IMR-90 (cell line): ENCODE measurements at regions not wholly inside any gene's neighbourhood (a gene's known extent, or its start where the extent isn't known, plus 50 kb on each side); places are given as distances from the start of the nearest gene placed in this dataset.

Source experiments
- ATAC-seq: fragments of 200-7000 bp; cut with Tn5 transposase; 2 replicates; pipeline ENCODE4 v1.9.1; 2020; ENCODE audit warnings: low read depth, mild to moderate bottlenecking, moderate library complexity
- BruUV-seq: library from RNA; stranded (reverse); fragments of 400-500 nt; replicated peaks from 2 replicates; lab custom pipeline; 2021; lab: Mats Ljungman, UMichigan
- CTCF ChIA-PET: fragments of 300-600 bp; formaldehyde crosslinking; extraction: SDS; loops from one replicate; lab custom pipeline; 2021; ENCODE audit warnings: antibody characterized with exemption; lab: Yijun Ruan, JAX
- POLR2A ChIA-PET: fragments of 300-600 bp; sonication (Branson Sonifier 250); formaldehyde crosslinking; loops from one replicate; lab custom pipeline; 2022; ENCODE audit warnings: antibody characterized with exemption; ENCODE audit not compliant: unreplicated experiment; lab: Charles Lee
- DNase-seq: peaks from one replicate; pipeline ENCODE4 v3.0.0; 2013
- H2AFZ ChIP-seq: replicated peaks from 2 replicates; pipeline ENCODE3; 2013; ENCODE audit warnings: low read length, mild to moderate bottlenecking; ENCODE audit not compliant: poor library complexity
- H2AK5ac ChIP-seq: 2 replicates; pipeline ENCODE4 v1.6.1; 2013; ENCODE audit warnings: low read depth, low read length, inconsistent platforms
- H2AK9ac ChIP-seq: replicated peaks from 2 replicates; pipeline ENCODE3; 2013; ENCODE audit warnings: mild to moderate bottlenecking, low read depth, low read length, moderate library complexity; ENCODE audit not compliant: poor library complexity
- H2BK120ac ChIP-seq: 2 replicates; pipeline ENCODE4 v1.6.1; 2013; ENCODE audit warnings: low read depth, low read length, inconsistent platforms
- H2BK15ac ChIP-seq: 3 replicates; pipeline ENCODE4 v1.6.1; 2013; ENCODE audit warnings: low read depth, low read length, inconsistent platforms
- H2BK20ac ChIP-seq: 2 replicates; pipeline ENCODE4 v1.6.1; 2013; ENCODE audit warnings: low read depth, mild to moderate bottlenecking, inconsistent platforms, low read length, moderate library complexity
- H2BK5ac ChIP-seq: 2 replicates; pipeline ENCODE4 v1.6.1; 2013; ENCODE audit warnings: mild to moderate bottlenecking, low read depth, low read length, inconsistent platforms; ENCODE audit not compliant: poor library complexity, severe bottlenecking
- H3K14ac ChIP-seq: replicated peaks from 2 replicates; pipeline ENCODE4 v1.6.1; 2013; ENCODE audit warnings: low read depth, low read length, inconsistent platforms
- H3K18ac ChIP-seq: 2 replicates; pipeline ENCODE4 v1.6.1; 2013; ENCODE audit warnings: low read depth, low read length, control low read depth
- H3K23ac ChIP-seq: 2 replicates; pipeline ENCODE4 v1.6.1; 2013; ENCODE audit warnings: low read depth, low read length, inconsistent platforms
- H3K27ac ChIP-seq: 2 replicates; pipeline ENCODE4 v1.5.1; 2013; ENCODE audit warnings: mild to moderate bottlenecking, control low read depth, low read length; ENCODE audit not compliant: insufficient read depth
- H3K27me3 ChIP-seq: 2 replicates; pipeline ENCODE4 v1.6.1; 2013; ENCODE audit warnings: low read length; ENCODE audit not compliant: control insufficient read depth, insufficient read depth
- H3K36me3 ChIP-seq: 2 replicates; pipeline ENCODE4 v1.6.1; 2013; ENCODE audit warnings: low read length, mixed read lengths; ENCODE audit not compliant: control insufficient read depth, insufficient read depth
- H3K4ac ChIP-seq: 2 replicates; pipeline ENCODE4 v1.6.1; 2013; ENCODE audit warnings: low read depth, low read length, inconsistent platforms
- H3K4me1 ChIP-seq: 2 replicates; pipeline ENCODE4 v1.6.1; 2013; ENCODE audit warnings: low read length, mixed read lengths; ENCODE audit not compliant: control insufficient read depth, insufficient read depth
- H3K4me2 ChIP-seq: 2 replicates; pipeline ENCODE4 v1.6.1; 2013; ENCODE audit warnings: low read depth, mild to moderate bottlenecking, control low read depth, low read length, moderate library complexity
- H3K4me3 ChIP-seq: 2 replicates; pipeline ENCODE4 v1.5.1; 2013; ENCODE audit warnings: low read depth, mild to moderate bottlenecking, control low read depth, low read length, moderate library complexity; ENCODE audit not compliant: insufficient read depth
- H3K56ac ChIP-seq: 2 replicates; pipeline ENCODE4 v1.6.1; 2013; ENCODE audit warnings: low read length, inconsistent platforms; ENCODE audit not compliant: insufficient read depth; ENCODE audit errors: extremely low read depth
- H3K79me1 ChIP-seq, 2 experiments: 2 replicates each; pipeline ENCODE4 v1.6.1; 2013; ENCODE audit warnings: low read length in 2 of 2, inconsistent platforms in 1 of 2, low read depth in 1 of 2
- H3K9ac ChIP-seq: 2 replicates; pipeline ENCODE4 v1.6.1; 2013; ENCODE audit warnings: low read depth, low read length, control low read depth
- H3K9me1 ChIP-seq: 2 replicates; pipeline ENCODE4 v1.6.1; 2013; ENCODE audit warnings: low read length, inconsistent platforms; ENCODE audit not compliant: insufficient read depth
- H3K9me3 ChIP-seq: 2 replicates; pipeline ENCODE4 v1.6.1; 2013; ENCODE audit warnings: low read length; ENCODE audit not compliant: control insufficient read depth, insufficient read depth
- H4K20me1 ChIP-seq: 2 replicates; pipeline ENCODE4 v1.6.1; 2013; ENCODE audit warnings: low read length, inconsistent platforms; ENCODE audit not compliant: insufficient read depth
- H4K5ac ChIP-seq: 2 replicates; pipeline ENCODE4 v1.6.1; 2013; ENCODE audit warnings: mild to moderate bottlenecking, low read depth, low read length, control low read depth
- H4K8ac ChIP-seq, 2 experiments: 2 replicates each; pipeline ENCODE4 v1.6.1; 2013; ENCODE audit warnings: low read depth in 2 of 2, low read length in 2 of 2, control low read depth in 1 of 2, inconsistent platforms in 1 of 2
- H4K91ac ChIP-seq: 2 replicates; pipeline ENCODE4 v1.6.1; 2013; ENCODE audit warnings: low read depth, low read length, inconsistent platforms; ENCODE audit not compliant: insufficient read depth
- BHLHE40 ChIP-seq: fragments of 150-350 bp; IDR thresholded peaks from 2 replicates; pipeline ENCODE4 v1.6.1; 2016; ENCODE audit warnings: mild to moderate bottlenecking, low read depth, low read length
- MAFK ChIP-seq: IDR thresholded peaks from 2 replicates; pipeline ENCODE4 v1.6.1; 2012; ENCODE audit warnings: low read depth, low read length, improper control_type of control experiment
- POLR2A ChIP-seq: IDR thresholded peaks from 2 replicates; pipeline ENCODE4 v1.6.1; 2012; ENCODE audit warnings: mild to moderate bottlenecking, low read depth, low read length
- RAD21 ChIP-seq: IDR thresholded peaks from 2 replicates; pipeline ENCODE4 v1.6.1; 2012; ENCODE audit warnings: low read length, improper control_type of control experiment
- RCOR1 ChIP-seq: IDR thresholded peaks from 2 replicates; pipeline ENCODE4 v1.6.1; 2012; ENCODE audit warnings: mild to moderate bottlenecking, low read length, improper control_type of control experiment; ENCODE audit not compliant: insufficient replicate concordance
- WGBS, 2 experiments: methylation state at CpG; one replicate each; pipeline versions ENCODE4 v1.1.5 to v1.1.7; 2013; ENCODE audit warnings: missing lambda C conversion rate in 2 of 2; ENCODE audit not compliant: insufficient read length in 1 of 2; ENCODE audit errors: extremely low coverage in 2 of 2; 5-methylcytosine and 5-hydroxymethylcytosine counted together
- dilution Hi-C: fragments of 300-500 bp; cut with HindIII; formaldehyde crosslinking; loops from one replicate; pipeline ENCODE4 v1.14.3; 2018; ENCODE audit warnings: low sequenced_read_pairs; ENCODE audit not compliant: unreplicated experiment
- in situ Hi-C: fragments of 300-500 bp; cut with MboI; formaldehyde crosslinking; loops from 3 replicates; pipeline ENCODE4 v1.14.3; 2019; ENCODE audit warnings: low sequenced_read_pairs, inconsistent platforms, mixed read lengths
- intact Hi-C: fragments of 100-400 bp; cut with micrococcal nuclease; formaldehyde crosslinking; loops from 2 replicates; pipeline ENCODE4 v1.10.0; 2022
- TF ChIP-seq, protein P1 (sequence below): conservative IDR thresholded peaks from 2 replicates; pipeline ENCODE4 v1.5.1; 2012; ENCODE audit warnings: mild to moderate bottlenecking, low read depth, low read length, improper control_type of control experiment
- TF ChIP-seq, protein P2 (sequence below): fragments of 150-350 bp; IDR thresholded peaks from 2 replicates; pipeline ENCODE4 v1.6.1; 2016; ENCODE audit warnings: low read depth, mild to moderate bottlenecking, low read length, moderate library complexity, borderline replicate concordance

DNA sequence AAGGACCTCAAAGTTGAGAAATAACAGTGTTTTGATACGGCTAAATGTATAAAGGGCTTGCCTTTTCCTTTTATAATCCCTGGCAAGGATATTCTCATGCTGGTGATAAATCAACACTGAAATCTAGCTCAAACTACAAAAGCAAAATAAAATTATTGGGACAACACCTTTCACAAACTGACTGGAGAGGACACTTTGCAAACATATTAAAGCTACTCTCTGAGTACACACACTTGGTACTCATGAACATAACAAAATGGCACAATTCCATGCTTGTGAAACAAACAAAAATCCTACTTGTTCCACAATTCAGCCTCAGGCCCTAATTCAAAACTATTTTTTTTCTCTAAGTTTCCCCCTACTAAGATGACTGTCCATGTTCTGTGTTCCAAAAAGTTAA, 305.8 kb downstream of the ETAA1 start:
- Histone ChIP-seq H2AK9ac (no peak overlapping the region), H4K5ac (no peak overlapping the region), H4K91ac (no peak overlapping the region), H4K20me1 (no peaks in the 10 kb centered on the region), H3K4me1 (no peaks in the 10 kb centered on the region), H2BK15ac (no peak overlapping the region), H3K4me3 (no peak overlapping the region), H3K14ac (no peak overlapping the region), H4K8ac (no peak overlapping the region), H3K23ac (no peak overlapping the region), H3K36me3 (no peaks in the 10 kb centered on the region), H3K4me2 (no peak overlapping the region), H3K27ac (no peak overlapping the region), H3K79me1 (no peaks in the 10 kb centered on the region), H2AK5ac (no peak overlapping the region), H3K4ac (no peak overlapping the region), H3K9ac (no peak overlapping the region), H2BK20ac (no peak overlapping the region), H3K9me3 (no peaks in the 10 kb centered on the region), H3K9me1 (no peaks in the 10 kb centered on the region), H3K56ac (no peak overlapping the region), H2BK5ac (no peak overlapping the region), H2BK120ac (no peak overlapping the region), H3K27me3 (no peaks in the 10 kb centered on the region), H2AFZ (no peak overlapping the region), H3K18ac (no peak overlapping the region)
- intact Hi-C loops (no loop called here), in situ Hi-C loops (no loop called here), dilution Hi-C loops (no loop called here)
- TF ChIP-seq POLR2A: no peak
- TF ChIP-seq, protein P1, sequence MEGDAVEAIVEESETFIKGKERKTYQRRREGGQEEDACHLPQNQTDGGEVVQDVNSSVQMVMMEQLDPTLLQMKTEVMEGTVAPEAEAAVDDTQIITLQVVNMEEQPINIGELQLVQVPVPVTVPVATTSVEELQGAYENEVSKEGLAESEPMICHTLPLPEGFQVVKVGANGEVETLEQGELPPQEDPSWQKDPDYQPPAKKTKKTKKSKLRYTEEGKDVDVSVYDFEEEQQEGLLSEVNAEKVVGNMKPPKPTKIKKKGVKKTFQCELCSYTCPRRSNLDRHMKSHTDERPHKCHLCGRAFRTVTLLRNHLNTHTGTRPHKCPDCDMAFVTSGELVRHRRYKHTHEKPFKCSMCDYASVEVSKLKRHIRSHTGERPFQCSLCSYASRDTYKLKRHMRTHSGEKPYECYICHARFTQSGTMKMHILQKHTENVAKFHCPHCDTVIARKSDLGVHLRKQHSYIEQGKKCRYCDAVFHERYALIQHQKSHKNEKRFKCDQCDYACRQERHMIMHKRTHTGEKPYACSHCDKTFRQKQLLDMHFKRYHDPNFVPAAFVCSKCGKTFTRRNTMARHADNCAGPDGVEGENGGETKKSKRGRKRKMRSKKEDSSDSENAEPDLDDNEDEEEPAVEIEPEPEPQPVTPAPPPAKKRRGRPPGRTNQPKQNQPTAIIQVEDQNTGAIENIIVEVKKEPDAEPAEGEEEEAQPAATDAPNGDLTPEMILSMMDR: no peak
- TF ChIP-seq RAD21: no peak
- no peak for TF ChIP-seq MAFK
- no peak for TF ChIP-seq BHLHE40
- TF ChIP-seq, protein P2, sequence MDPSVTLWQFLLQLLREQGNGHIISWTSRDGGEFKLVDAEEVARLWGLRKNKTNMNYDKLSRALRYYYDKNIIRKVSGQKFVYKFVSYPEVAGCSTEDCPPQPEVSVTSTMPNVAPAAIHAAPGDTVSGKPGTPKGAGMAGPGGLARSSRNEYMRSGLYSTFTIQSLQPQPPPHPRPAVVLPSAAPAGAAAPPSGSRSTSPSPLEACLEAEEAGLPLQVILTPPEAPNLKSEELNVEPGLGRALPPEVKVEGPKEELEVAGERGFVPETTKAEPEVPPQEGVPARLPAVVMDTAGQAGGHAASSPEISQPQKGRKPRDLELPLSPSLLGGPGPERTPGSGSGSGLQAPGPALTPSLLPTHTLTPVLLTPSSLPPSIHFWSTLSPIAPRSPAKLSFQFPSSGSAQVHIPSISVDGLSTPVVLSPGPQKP: no peak
- TF ChIP-seq RCOR1: no peak
- ChIA-PET CTCF (interaction anchor here (0.7 kb wide), 1 partner anchor 9 kb away, joined by 3 read pairs; no protein-coding TSS in a partner anchor), POLR2A (no interaction called here)
- ATAC-seq (no peak), DNase-seq (no peak)
- no CpG with 5 or more reads among the region's 1 CpG for WGBS, 2 experiments
- no TSS peak for BruUV-seq
